RKO (cell line): ENCODE measurements at regions not wholly inside any gene's neighbourhood (a gene's known extent, or its start where the extent isn't known, plus 50 kb on each side); places are given as distances from the start of the nearest gene placed in this dataset.

Source experiments
- DNase-seq: peaks from one replicate; pipeline ENCODE4 v3.0.0-alpha.2; 2016; ENCODE audit warnings: low spot score

GRCh38 chr7:156307193-156307592, 333.4 kb upstream of the RNF32 start:
- no peak for DNase-seq

- no peak for DNase-seq
Measured at GRCh38 chr7:156305351-156305750, 335.2 kb upstream of the RNF32 start.

- no peak for DNase-seq
Measured at GRCh38 chr7:156282816-156283215, 357.8 kb upstream of the RNF32 start.

- no peak for DNase-seq
Measured at GRCh38 chr7:156279635-156280034, 360.9 kb upstream of the RNF32 start.

- no peak for DNase-seq
Measured at GRCh38 chr7:156275292-156275691, 365.3 kb upstream of the RNF32 start.

- no peak for DNase-seq
Measured at GRCh38 chr7:156274557-156274956, 366.0 kb upstream of the RNF32 start.

- DNase-seq, result no peak
Measured at GRCh38 chr7:156261581-156261980, 379.0 kb upstream of the RNF32 start.

GRCh38 chr7:156257904-156258303, 382.7 kb upstream of the RNF32 start:
- no peak for DNase-seq

- no peak for DNase-seq
Measured at GRCh38 chr7:156255635-156256034, 384.9 kb upstream of the RNF32 start.

- DNase-seq, result no peak
Measured at GRCh38 chr7:156251861-156252260, 388.7 kb upstream of the RNF32 start.

- no peak for DNase-seq
Measured at GRCh38 chr7:156240532-156240931, 400.0 kb upstream of the RNF32 start.

- DNase-seq, result no peak
Measured at GRCh38 chr7:156238366-156239133, 402.0 kb upstream of the RNF32 start.

- DNase-seq, result no peak
Measured at GRCh38 chr7:156237614-156238013, 403.0 kb upstream of the RNF32 start.

GRCh38 chr7:156236936-156237599, 403.5 kb upstream of the RNF32 start:
- no peak for DNase-seq

GRCh38 chr7:156236181-156236889, 404.2 kb upstream of the RNF32 start:
- no peak for DNase-seq

- DNase-seq, result no peak
Measured at GRCh38 chr7:156234666-156235494, 405.7 kb upstream of the RNF32 start.

GRCh38 chr7:156234192-156234591, 406.4 kb upstream of the RNF32 start:
- no peak for DNase-seq

GRCh38 chr7:156232931-156233705, 407.5 kb upstream of the RNF32 start:
- DNase-seq, result no peak

- no peak for DNase-seq
Measured at GRCh38 chr7:156230576-156230975, 410.0 kb upstream of the RNF32 start.

GRCh38 chr7:156224833-156225225, 412.6 kb upstream of the SHH start:
- no peak for DNase-seq
